ENCODE measurements at regions not wholly inside any gene's neighbourhood (a gene's known extent, or its start where the extent isn't known, plus 50 kb on each side); places are given as distances from the start of the nearest gene placed in this dataset.
"Not testable (repeated sequence)": the region's sequence is repeated elsewhere in the genome, so short reads cannot be mapped to it uniquely, and the experiment has no call there.

GRCh38 chr10:22158426-22158825 is 59.4 kb downstream of the EBLN1 start:
- no peak for FAIRE-seq
- TF ChIP-seq, protein P1, sequence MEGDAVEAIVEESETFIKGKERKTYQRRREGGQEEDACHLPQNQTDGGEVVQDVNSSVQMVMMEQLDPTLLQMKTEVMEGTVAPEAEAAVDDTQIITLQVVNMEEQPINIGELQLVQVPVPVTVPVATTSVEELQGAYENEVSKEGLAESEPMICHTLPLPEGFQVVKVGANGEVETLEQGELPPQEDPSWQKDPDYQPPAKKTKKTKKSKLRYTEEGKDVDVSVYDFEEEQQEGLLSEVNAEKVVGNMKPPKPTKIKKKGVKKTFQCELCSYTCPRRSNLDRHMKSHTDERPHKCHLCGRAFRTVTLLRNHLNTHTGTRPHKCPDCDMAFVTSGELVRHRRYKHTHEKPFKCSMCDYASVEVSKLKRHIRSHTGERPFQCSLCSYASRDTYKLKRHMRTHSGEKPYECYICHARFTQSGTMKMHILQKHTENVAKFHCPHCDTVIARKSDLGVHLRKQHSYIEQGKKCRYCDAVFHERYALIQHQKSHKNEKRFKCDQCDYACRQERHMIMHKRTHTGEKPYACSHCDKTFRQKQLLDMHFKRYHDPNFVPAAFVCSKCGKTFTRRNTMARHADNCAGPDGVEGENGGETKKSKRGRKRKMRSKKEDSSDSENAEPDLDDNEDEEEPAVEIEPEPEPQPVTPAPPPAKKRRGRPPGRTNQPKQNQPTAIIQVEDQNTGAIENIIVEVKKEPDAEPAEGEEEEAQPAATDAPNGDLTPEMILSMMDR (IDR thresholded peaks at IDR 0.05; ENCODE audit: insufficient read depth, missing control alignments), result no peak
- no peak for DNase-seq (ENCODE audit: insufficient read length, low spot score)

- no peak for FAIRE-seq
- TF ChIP-seq, protein P1 (IDR thresholded peaks at IDR 0.05; ENCODE audit: insufficient read depth, missing control alignments), result no peak
- no peak for DNase-seq (ENCODE audit: insufficient read length, low spot score)
Measured at GRCh38 chr10:22156750-22157149, 61.1 kb downstream of the EBLN1 start.

- DNase-seq (ENCODE audit: insufficient read length, low spot score) (no peak), FAIRE-seq (no peak)
- TF ChIP-seq, protein P1 (IDR thresholded peaks at IDR 0.05; ENCODE audit: insufficient read depth, missing control alignments), result no peak
Measured at GRCh38 chr10:22152403-22152802, 65.4 kb downstream of the EBLN1 start.

- TF ChIP-seq, protein P1 (IDR thresholded peaks at IDR 0.05; ENCODE audit: insufficient read depth, missing control alignments), result no peak
- DNase-seq (ENCODE audit: insufficient read length, low spot score) (no peak), FAIRE-seq (no peak)
Measured at GRCh38 chr10:22150842-22151241, 67.0 kb downstream of the EBLN1 start.

- DNase-seq (ENCODE audit: insufficient read length, low spot score), result no peak
- TF ChIP-seq, protein P1 (IDR thresholded peaks at IDR 0.05; ENCODE audit: insufficient read depth, missing control alignments), result no peak
- no peak for FAIRE-seq
Measured at GRCh38 chr10:22148961-22149360, 68.9 kb downstream of the EBLN1 start.

DNA sequence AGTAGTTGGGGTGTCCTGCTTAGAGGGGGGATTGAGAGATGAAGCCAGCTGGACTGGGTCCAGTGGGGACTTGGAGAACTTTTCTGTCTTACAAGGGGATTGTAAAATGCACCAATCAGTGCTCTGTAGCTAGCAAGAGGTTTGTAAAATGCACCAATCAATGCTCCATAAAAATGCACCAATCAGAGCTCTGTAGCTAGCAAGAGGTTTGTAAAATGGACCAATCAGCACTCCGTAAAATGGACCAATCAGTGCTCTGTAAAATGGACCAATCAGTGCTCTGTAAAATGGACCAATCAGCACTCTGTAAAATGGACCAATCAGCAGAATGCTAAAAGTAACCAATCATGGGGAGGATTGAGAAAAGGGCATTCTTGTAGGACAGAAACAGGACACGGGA is 71.9 kb downstream of the EBLN1 start:
- not testable (repeated sequence) for DNase-seq (ENCODE audit: insufficient read length, low spot score); FAIRE-seq

GRCh38 chr10:22137542-22137941 is 80.3 kb downstream of the EBLN1 start:
- FAIRE-seq, result no peak
- TF ChIP-seq, protein P1 (IDR thresholded peaks at IDR 0.05; ENCODE audit: insufficient read depth, missing control alignments), result no peak
- DNase-seq (ENCODE audit: insufficient read length, low spot score), result no peak

DNA sequence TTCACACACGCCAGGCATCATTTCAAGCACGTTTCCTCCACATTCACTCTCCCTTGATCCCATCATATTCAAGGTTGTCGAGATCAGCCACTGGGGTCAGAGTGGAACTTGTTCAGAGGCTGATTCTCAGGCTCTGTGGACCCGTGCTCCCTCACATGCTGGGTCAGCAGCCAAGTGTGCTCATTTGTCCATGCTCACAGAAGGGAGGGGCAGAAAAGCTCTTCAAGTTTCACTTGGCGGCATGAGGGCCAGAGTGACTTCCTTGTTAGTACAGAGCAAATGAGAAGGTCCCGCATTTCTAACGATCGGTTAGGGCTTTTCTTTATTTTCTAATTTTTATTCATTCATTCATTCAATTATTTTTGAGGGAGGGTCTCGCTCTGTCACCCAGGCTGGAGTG is 82.2 kb downstream of the EBLN1 start:
- DNase-seq (ENCODE audit: insufficient read length, low spot score) (no peak), FAIRE-seq (no peak)

More for the DNA sequence above, 82.2 kb downstream of the EBLN1 start:
- TF ChIP-seq, protein P1 (IDR thresholded peaks at IDR 0.05; ENCODE audit: insufficient read depth, missing control alignments), result no peak
